Kidney epithelial cell (primary cell): ENCODE measurements at regions not wholly inside any gene's neighbourhood (a gene's known extent, or its start where the extent isn't known, plus 50 kb on each side); places are given as distances from the start of the nearest gene placed in this dataset.

ENCODE experiments used
- DNase-seq: peaks from one replicate; pipeline ENCODE4 v3.0.0-alpha.2; 2010; ENCODE audit warnings: low read depth
- H3K27me3 ChIP-seq: 2 replicates; pipeline ENCODE4 v1.6.0; 2011; ENCODE audit warnings: low read length; ENCODE audit not compliant: control insufficient read depth, insufficient read depth
- H3K36me3 ChIP-seq: 2 replicates; pipeline ENCODE4 v1.5.1; 2011; ENCODE audit warnings: low read length; ENCODE audit not compliant: control insufficient read depth, insufficient read depth
- H3K4me3 ChIP-seq: 2 replicates; pipeline ENCODE4 v1.5.1; 2011; ENCODE audit warnings: low read depth, mild to moderate bottlenecking, control low read depth, low read length
- TF ChIP-seq, protein P1 (sequence below): IDR thresholded peaks from 2 replicates; pipeline ENCODE4 v1.5.1; 2011; ENCODE audit warnings: mild to moderate bottlenecking, moderate library complexity, low read length, control low read depth, inconsistent platforms; ENCODE audit not compliant: insufficient read depth, poor library complexity, severe bottlenecking

DNA sequence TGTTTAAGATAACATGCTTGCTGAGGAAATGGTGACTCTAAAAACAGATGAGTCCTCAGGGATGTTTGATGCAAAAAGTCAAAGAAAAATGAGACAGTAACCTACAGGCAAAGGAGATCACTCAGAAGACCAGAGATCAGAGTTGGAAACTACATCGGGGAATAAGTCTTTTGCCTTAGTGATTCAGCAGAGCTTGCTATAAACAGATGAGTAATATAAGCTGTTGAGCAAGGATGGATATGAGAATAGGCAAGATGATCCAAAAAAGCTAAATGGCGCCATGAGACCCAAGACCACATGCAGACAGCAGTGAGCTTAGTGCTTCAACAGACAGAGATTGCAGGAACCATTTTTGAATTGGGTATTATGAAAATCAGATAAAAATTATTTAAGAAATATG lies 168.6 kb downstream of the POSTN start:
- no peaks in the 10 kb centered on the region for H3K36me3 ChIP-seq
- H3K4me3 ChIP-seq = no peak overlapping the region
- no peak for DNase-seq
- no peaks in the 10 kb centered on the region for H3K27me3 ChIP-seq
- TF ChIP-seq, protein P1, sequence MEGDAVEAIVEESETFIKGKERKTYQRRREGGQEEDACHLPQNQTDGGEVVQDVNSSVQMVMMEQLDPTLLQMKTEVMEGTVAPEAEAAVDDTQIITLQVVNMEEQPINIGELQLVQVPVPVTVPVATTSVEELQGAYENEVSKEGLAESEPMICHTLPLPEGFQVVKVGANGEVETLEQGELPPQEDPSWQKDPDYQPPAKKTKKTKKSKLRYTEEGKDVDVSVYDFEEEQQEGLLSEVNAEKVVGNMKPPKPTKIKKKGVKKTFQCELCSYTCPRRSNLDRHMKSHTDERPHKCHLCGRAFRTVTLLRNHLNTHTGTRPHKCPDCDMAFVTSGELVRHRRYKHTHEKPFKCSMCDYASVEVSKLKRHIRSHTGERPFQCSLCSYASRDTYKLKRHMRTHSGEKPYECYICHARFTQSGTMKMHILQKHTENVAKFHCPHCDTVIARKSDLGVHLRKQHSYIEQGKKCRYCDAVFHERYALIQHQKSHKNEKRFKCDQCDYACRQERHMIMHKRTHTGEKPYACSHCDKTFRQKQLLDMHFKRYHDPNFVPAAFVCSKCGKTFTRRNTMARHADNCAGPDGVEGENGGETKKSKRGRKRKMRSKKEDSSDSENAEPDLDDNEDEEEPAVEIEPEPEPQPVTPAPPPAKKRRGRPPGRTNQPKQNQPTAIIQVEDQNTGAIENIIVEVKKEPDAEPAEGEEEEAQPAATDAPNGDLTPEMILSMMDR = no peak

DNA sequence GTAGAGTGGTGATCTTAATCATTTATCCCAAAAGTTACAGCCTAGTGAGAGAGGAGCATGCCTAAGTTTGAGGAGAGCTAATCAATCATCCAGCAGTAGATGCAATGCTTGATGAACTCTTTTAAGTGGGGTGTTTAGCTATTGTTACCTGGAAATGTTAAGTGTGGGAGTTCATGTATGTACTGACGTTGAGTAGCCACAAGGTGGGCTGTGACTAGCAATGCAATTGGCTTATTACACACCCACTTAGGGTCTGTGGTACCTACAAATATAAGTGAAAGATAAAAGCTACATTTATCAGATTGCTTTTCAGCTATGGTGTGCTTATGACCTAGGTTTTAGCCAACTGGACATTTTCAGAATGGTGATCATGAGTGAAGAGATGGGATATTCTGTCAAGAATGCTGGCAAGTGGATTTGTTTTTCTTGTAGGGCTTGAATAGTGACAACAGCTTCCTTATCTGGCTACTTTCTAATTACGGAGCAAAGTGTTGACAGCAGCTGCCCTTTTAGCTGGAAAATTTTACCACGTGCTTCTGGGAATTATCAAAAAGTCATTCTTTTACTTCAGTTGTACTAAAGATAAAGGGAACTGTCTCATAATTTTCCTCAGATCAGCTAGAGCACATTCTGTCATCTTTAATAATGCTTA lies 170.6 kb downstream of the POSTN start:
- Histone ChIP-seq H3K4me3 (no peak overlapping the region), H3K36me3 (no peaks in the 10 kb centered on the region), H3K27me3 (no peaks in the 10 kb centered on the region)
- TF ChIP-seq, protein P1 = no peak
- no peak for DNase-seq

DNA sequence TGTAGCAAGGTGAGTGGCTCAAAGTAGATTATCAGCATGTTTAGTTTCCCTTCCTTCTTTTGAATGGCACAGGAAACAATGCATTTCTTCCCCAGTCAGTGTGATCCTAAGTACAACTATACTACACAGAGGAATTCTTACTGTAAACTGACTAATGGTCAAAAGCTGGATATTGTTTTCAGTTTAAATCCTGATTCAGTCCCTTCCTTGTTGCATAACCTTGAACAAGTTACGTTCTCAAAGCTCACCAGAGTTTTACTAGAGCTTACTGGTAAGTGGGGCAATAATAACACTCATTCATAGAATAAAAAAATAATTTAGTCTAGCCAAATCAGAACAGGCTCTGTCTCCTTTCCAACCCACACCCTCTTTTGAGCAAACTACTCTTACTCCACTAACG lies 180.1 kb downstream of the POSTN start:
- H3K4me3 ChIP-seq = no peak overlapping the region
- no peaks in the 10 kb centered on the region for H3K27me3 ChIP-seq
- H3K36me3 ChIP-seq = no peaks in the 10 kb centered on the region
- no peak for DNase-seq
- TF ChIP-seq, protein P1 = no peak

DNA sequence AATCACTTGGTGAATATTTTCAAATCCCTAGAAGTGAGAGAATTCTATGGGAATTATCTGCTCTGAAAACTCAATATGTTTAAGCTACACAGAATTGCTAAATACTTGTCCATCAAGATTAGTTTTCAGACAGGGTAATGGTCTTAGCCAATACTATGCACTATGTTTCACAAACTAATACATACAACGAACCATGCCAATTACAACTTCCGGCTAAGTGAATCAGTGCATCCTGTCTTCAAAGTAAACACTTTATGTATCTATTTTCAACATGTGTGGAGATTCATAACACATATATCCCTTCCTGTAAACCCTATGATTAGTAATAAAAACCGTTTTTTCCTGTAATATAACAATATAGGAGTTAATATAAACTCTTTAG lies 181.5 kb downstream of the POSTN start:
- no peak overlapping the region for H3K4me3 ChIP-seq
- TF ChIP-seq, protein P1 = no peak
- H3K27me3 ChIP-seq = no peaks in the 10 kb centered on the region
- no peaks in the 10 kb centered on the region for H3K36me3 ChIP-seq
- no peak for DNase-seq

DNA sequence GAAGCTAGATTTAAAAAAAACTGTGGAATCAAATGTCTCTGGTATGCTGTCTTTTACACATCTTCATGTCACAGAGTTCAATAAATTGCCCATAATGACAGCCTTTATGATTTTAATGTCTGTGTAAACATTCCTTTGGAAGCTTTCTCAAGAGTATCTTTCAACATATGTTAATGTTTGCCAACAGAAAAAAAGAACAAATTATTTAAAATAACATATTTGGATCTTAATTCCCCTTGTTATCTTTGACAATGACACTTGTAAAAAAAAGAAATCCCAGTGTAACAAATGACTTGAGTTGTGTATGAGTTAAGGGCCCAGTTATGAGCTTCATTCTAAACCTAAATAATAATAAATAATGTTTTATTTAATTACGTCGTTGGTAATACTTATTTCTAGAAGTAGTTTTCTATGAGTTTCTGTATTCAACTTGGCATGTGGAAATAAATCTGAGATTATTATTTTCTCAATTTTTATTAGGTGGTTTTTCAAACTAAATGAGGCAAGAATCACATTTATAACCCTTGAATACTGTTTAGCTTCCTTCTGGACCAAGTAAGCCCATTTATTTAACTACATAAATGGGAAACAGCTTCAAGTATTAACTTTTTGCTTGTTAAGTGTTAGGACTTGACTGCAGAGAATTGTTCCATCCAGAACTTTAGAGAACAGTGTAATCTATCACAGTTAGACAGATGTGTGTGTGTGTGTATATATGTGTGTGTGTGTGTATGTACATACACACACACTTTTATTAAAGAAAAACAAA lies 182.1 kb downstream of the POSTN start:
- no peak overlapping the region for H3K4me3 ChIP-seq
- DNase-seq = no peak
- TF ChIP-seq, protein P1 = no peak
- H3K36me3 ChIP-seq = no peaks in the 10 kb centered on the region
- no peaks in the 10 kb centered on the region for H3K27me3 ChIP-seq

DNA sequence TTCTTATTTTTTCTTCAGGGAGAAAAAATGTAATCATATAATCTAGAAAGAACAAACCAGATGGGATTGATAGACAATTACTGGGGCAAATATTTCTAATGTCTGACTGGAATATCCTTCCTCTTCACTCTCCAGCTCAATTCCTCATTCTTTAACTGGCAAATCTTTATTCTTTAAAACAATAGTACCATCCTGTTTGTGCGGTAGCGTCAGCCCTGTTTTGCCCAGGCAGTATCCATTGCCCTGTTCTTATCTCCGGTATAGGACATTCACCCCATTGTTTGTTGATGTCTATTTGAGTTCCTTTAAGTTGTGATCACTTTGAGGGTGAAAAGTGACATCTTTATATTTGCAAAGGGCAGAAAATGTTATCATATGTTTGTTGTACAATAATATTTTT lies 185.4 kb downstream of the POSTN start:
- TF ChIP-seq, protein P1 = no peak
- H3K36me3 ChIP-seq = no peaks in the 10 kb centered on the region
- DNase-seq = no peak
- no peaks in the 10 kb centered on the region for H3K27me3 ChIP-seq
- no peak overlapping the region for H3K4me3 ChIP-seq
